Upper lobe of left lung (tissue), 6 donors: ENCODE measurements at regions not wholly inside any gene's neighbourhood (a gene's known extent, or its start where the extent isn't known, plus 50 kb on each side); places are given as distances from the start of the nearest gene placed in this dataset.
A peak's percentile ranks its signal among the peaks of the same experiment; 100 is the strongest.

Source experiments
- ATAC-seq, 2 donors: fragments of 200-7000 bp; cut with Tn5 transposase; one replicate each; pipeline ENCODE4 v1.9.1; 2022; ENCODE audit warnings: mild to moderate bottlenecking in 2 of 2, moderate library complexity in 2 of 2; ENCODE audit not compliant: low FRiP score in 2 of 2
- DNase-seq, 2 donors: peaks; one replicate each; pipeline ENCODE4 v3.0.0-alpha.2; 2019 to 2020
- H3K27ac ChIP-seq, 4 donors: fragments of 200-600 bp; sonication (generic); one replicate each; pipeline ENCODE4 v1.5.1; 2016 to 2019
- H3K27me3 ChIP-seq, 4 donors: fragments of 200-600 bp; sonication (generic); one replicate each; pipeline ENCODE4 v1.5.1; 2017 to 2019
- H3K36me3 ChIP-seq, 4 donors: fragments of 200-600 bp; sonication (generic); one replicate each; pipeline ENCODE4 v1.5.1; 2016 to 2019
- H3K4me1 ChIP-seq, 4 donors: fragments of 200-600 bp; sonication (generic); one replicate each; pipeline ENCODE4 v1.5.1; 2018 to 2019
- H3K4me3 ChIP-seq, 4 donors: fragments of 200-600 bp; sonication (generic); one replicate each; pipeline ENCODE4 v1.5.1; 2017 to 2019; ENCODE audit warnings: mild to moderate bottlenecking in 2 of 4, moderate library complexity in 1 of 4
- H3K9me3 ChIP-seq, 4 donors: fragments of 200-600 bp; sonication (generic); one replicate each; pipeline ENCODE4 v1.5.1; 2018 to 2019
- CTCF ChIP-seq, 6 experiments: fragments of 450-650 bp in 4 of 6; fragments of 200-600 bp in 2 of 6; sonication (generic) in 2 of 6; IDR thresholded peaks; one replicate each; pipeline ENCODE4 v1.5.1; 2016 to 2019; ENCODE audit warnings: antibody characterized with exemption in 6 of 6
- EP300 ChIP-seq, 4 donors: sonication (generic); formaldehyde crosslinking; IDR thresholded peaks; one replicate each; pipeline ENCODE4 v1.5.1; 2017; ENCODE audit warnings: antibody characterized with exemption in 4 of 4, control low read depth in 2 of 4
- POLR2A ChIP-seq, 4 donors: fragments of 450-650 bp; IDR thresholded peaks; one replicate each; pipeline ENCODE4 v1.5.1; 2016 to 2017; ENCODE audit warnings: antibody characterized with exemption in 4 of 4, mild to moderate bottlenecking in 2 of 4
- POLR2AphosphoS5 ChIP-seq, 2 donors: sonication (generic); formaldehyde crosslinking; IDR thresholded peaks; one replicate each; pipeline ENCODE4 v1.5.1; 2017; ENCODE audit warnings: antibody characterized with exemption in 2 of 2
- WGBS, 2 donors: methylation state at CpG; one replicate each; pipeline ENCODE4 v1.1.5; 2017 to 2018; 5-methylcytosine and 5-hydroxymethylcytosine counted together
- donor health status: DM: no; HTN: no; CAD: no; lungs with moderate emphysema.
- donor health status: DM: no; HTN: yes; CAD: no; lungs with severe emphysema.

- TF ChIP-seq POLR2AphosphoS5 (IDR thresholded peaks at IDR 0.05): no peak
- no peak for TF ChIP-seq EP300 (IDR thresholded peaks at IDR 0.05)
- no peak for TF ChIP-seq CTCF (IDR thresholded peaks at IDR 0.05)
- peak; percentile 14 to 41 for ATAC-seq
- Histone ChIP-seq H3K27ac (peak overlapping the region; percentile 65 to 89 (median 84)), H3K9me3 (no peaks in the 10 kb centered on the region), H3K4me1 (peaks cover 0 to 12% (median 4%) of the 10 kb centered on the region in 4 donors), H3K36me3 (no peaks in the 10 kb centered on the region), H3K27me3 (no peaks in the 10 kb centered on the region), H3K4me3 (peak overlapping the region; percentile 41 to 99 (median 90))
- peak in 1 of 2 donors; percentile 25 for DNase-seq
- WGBS, 2 donors: 24 to 57% methylated on average over 3 to 22 of the region's 22 CpGs
Measured at GRCh38 chr5:8458038-8458383, 589.1 kb downstream of the MTRR start.

DNA sequence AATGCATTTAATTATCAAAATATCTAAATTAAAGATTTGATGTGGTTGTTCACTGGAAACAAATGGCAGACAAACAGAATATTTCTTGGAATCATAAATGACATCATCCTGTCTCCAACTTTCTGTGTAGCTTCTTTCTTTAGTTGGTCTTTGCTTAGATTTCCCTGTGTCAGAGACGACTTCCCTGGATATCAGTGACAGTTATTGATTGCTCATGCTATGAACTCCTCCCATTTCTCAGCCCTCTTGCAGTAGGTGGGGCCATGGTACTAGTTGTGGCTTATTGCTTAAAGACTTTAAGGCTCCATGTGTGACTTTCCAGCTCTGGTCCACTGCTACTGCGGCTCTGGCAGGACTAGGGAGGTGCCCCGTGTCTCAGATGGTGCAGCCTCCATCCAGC, 592.6 kb downstream of the MTRR start:
- H3K4me3 ChIP-seq: no peak overlapping the region
- DNase-seq (no peak), ATAC-seq (no peak)
- H3K4me1 ChIP-seq: peaks cover 0 to 12% (median 4%) of the 10 kb centered on the region in 4 donors
- H3K27me3 ChIP-seq: no peaks in the 10 kb centered on the region
- WGBS, 2 donors: 68 to 76% methylated on average over 3 of the region's 3 CpGs
- TF ChIP-seq POLR2AphosphoS5 (IDR thresholded peaks at IDR 0.05): no peak
- no peak for TF ChIP-seq CTCF (IDR thresholded peaks at IDR 0.05)
- no peak for TF ChIP-seq EP300 (IDR thresholded peaks at IDR 0.05)
- no peak for TF ChIP-seq POLR2A (IDR thresholded peaks at IDR 0.05)
- H3K27ac ChIP-seq: no peak overlapping the region
- H3K9me3 ChIP-seq: no peaks in the 10 kb centered on the region
- no peaks in the 10 kb centered on the region for H3K36me3 ChIP-seq

- Histone ChIP-seq H3K36me3 (no peaks in the 10 kb centered on the region), H3K4me1 (peaks cover 0 to 12% (median 4%) of the 10 kb centered on the region in 4 donors), H3K27ac (no peak overlapping the region), H3K27me3 (no peaks in the 10 kb centered on the region), H3K9me3 (no peaks in the 10 kb centered on the region), H3K4me3 (no peak overlapping the region)
- DNase-seq (no peak), ATAC-seq (peak in 1 of 2 donors; percentile 70)
- no peak for TF ChIP-seq EP300 (IDR thresholded peaks at IDR 0.05)
- no peak for TF ChIP-seq POLR2AphosphoS5 (IDR thresholded peaks at IDR 0.05)
- TF ChIP-seq CTCF (IDR thresholded peaks at IDR 0.05): peak in 1 of 6 experiments; percentile 8
- no peak for TF ChIP-seq POLR2A (IDR thresholded peaks at IDR 0.05)
- 36 to 47% methylated on average over 4 of the region's 4 CpGs for WGBS, 2 donors
Measured at GRCh38 chr5:8462565-8462964, 593.6 kb downstream of the MTRR start.

DNA sequence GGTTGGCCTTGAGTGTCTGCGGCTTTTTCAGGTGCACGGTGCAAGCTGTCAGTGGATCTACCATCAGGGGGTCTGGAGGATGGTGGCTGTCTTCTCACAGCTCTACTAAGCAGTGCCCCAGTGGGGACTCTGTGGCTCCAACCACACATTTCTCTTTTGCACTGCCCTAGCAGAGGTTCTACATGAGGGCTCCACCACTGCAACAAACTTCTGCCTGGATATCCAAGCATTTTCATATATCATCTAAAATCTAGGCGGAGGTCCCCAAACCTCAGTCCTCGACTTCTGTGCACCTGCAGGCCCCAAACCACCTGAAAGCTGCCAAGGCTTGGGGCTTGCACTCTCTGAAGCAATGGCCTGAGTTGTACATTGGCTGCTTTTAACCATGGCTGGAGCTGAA, 601.5 kb downstream of the MTRR start:
- no peaks in the 10 kb centered on the region for H3K36me3 ChIP-seq
- no peak for ATAC-seq
- DNase-seq: no peak
- peaks cover 0 to 5% (median 1%) of the 10 kb centered on the region in 4 donors for H3K9me3 ChIP-seq
- WGBS, 2 donors: 86 to 92% methylated on average over 3 to 4 of the region's 4 CpGs
- H3K4me3 ChIP-seq: no peak overlapping the region
- no peak overlapping the region for H3K27ac ChIP-seq
- no peaks in the 10 kb centered on the region for H3K27me3 ChIP-seq
- TF ChIP-seq CTCF (IDR thresholded peaks at IDR 0.05) (no peak), POLR2A (IDR thresholded peaks at IDR 0.05) (no peak), POLR2AphosphoS5 (IDR thresholded peaks at IDR 0.05) (no peak), EP300 (IDR thresholded peaks at IDR 0.05) (no peak)
- no peaks in the 10 kb centered on the region for H3K4me1 ChIP-seq

- WGBS, 2 donors: 57 to 70% methylated on average over 4 of the region's 4 CpGs
- ATAC-seq: no peak
- H3K4me3 ChIP-seq: no peak overlapping the region
Measured at GRCh38 chr5:8471581-8471980, 602.6 kb downstream of the MTRR start.

More at GRCh38 chr5:8471581-8471980, 602.6 kb downstream of the MTRR start:
- no peaks in the 10 kb centered on the region for H3K27me3 ChIP-seq
- TF ChIP-seq CTCF (IDR thresholded peaks at IDR 0.05): no peak
- no peak for TF ChIP-seq POLR2AphosphoS5 (IDR thresholded peaks at IDR 0.05)
- TF ChIP-seq POLR2A (IDR thresholded peaks at IDR 0.05): no peak
- no peak for TF ChIP-seq EP300 (IDR thresholded peaks at IDR 0.05)
- no peaks in the 10 kb centered on the region for H3K36me3 ChIP-seq
- no peak overlapping the region for H3K27ac ChIP-seq
- DNase-seq: no peak
- H3K9me3 ChIP-seq: peaks cover 0 to 5% (median 1%) of the 10 kb centered on the region in 4 donors
- no peaks in the 10 kb centered on the region for H3K4me1 ChIP-seq
